ENCODE measurements at regions not wholly inside any gene's neighbourhood (a gene's known extent, or its start where the extent isn't known, plus 50 kb on each side); places are given as distances from the start of the nearest gene placed in this dataset.

DNA sequence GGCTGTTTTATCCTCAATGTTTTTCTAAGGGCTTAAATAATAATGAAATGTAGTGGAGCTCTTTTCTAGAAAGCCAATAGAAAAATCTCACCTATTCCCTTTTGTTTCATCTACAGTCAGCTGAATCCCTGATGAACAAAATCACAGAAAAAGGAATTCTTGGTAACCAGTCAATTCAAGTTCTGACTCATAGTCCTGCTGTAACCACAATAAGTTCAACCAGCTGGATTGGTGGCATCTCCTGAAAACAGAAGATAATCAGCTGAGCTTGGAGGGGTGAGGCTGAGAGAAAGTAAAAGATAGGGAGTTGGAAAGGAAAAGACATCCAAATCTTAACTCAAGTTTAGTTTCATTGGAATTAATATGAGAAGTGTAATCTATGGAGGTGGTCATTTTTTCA is 772.1 kb downstream of the CCSER2 start:
- DNase-seq (ENCODE audit: extremely low read depth in 1 of 4, low spot score in 3 of 4), result no peak
- BruUV-seq (replicated peaks), result no TSS peak
- H3K9ac ChIP-seq (ENCODE audit: insufficient read depth in 1 of 2, low read depth in 2 of 2, low read length in 2 of 2), result no peak overlapping the region
- H3K27me3 ChIP-seq (ENCODE audit: control insufficient read depth in 2 of 2, insufficient read depth in 2 of 2, low read length in 2 of 2), result no peaks in the 10 kb centered on the region
- no peaks in the 10 kb centered on the region for H3K9me3 ChIP-seq (replicated peaks; ENCODE audit: control insufficient read depth, insufficient read depth, low read depth, low read length)
- no peaks in the 10 kb centered on the region for H3K79me2 ChIP-seq (ENCODE audit: control insufficient read depth, insufficient read depth, low read length)
- in situ Hi-C loops (cut with MboI), result no loop called here
- no peak for ATAC-seq
- CTCF ChIA-PET (ENCODE audit: low intra/inter-chr PET ratio), result no interaction called here
- no peaks in the 10 kb centered on the region for H3K36me3 ChIP-seq (ENCODE audit: control insufficient read depth, insufficient read depth, low read length)
- no peaks in the 10 kb centered on the region for H4K20me1 ChIP-seq (replicated peaks; ENCODE audit: control insufficient read depth, insufficient read depth, low read length)
- FAIRE-seq, result no peak
- TF ChIP-seq, protein P1, sequence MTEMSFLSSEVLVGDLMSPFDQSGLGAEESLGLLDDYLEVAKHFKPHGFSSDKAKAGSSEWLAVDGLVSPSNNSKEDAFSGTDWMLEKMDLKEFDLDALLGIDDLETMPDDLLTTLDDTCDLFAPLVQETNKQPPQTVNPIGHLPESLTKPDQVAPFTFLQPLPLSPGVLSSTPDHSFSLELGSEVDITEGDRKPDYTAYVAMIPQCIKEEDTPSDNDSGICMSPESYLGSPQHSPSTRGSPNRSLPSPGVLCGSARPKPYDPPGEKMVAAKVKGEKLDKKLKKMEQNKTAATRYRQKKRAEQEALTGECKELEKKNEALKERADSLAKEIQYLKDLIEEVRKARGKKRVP (CRISPR knock-in tag; IDR thresholded peaks at IDR 0.05), result no peak
- TF ChIP-seq ZNF830 (CRISPR knock-in tag; IDR thresholded peaks at IDR 0.05), result no peak
- no peak for TF ChIP-seq SNRNP70 (optimal IDR thresholded peaks at IDR 0.05; ENCODE audit: low read depth, low read length)
- no peak for TF ChIP-seq E2F6 (IDR thresholded peaks at IDR 0.05; ENCODE audit: borderline replicate concordance in 1 of 2, extremely low read depth in 1 of 2, insufficient read depth in 1 of 2, insufficient read length in 1 of 2, low read depth in 1 of 2, low read length in 1 of 2, poor library complexity in 1 of 2, severe bottlenecking in 1 of 2)
- H2AFZ ChIP-seq (ENCODE audit: low read depth, low read length), result no peak overlapping the region
- H3K9me1 ChIP-seq (ENCODE audit: control insufficient read depth, insufficient read depth, low read length), result no peaks in the 10 kb centered on the region
- H3K4me2 ChIP-seq (ENCODE audit: insufficient read depth, low read length), result no peak overlapping the region
- intact Hi-C loops (cut with micrococcal nuclease), result no loop called here
- no peak overlapping the region for H3K27ac ChIP-seq (ENCODE audit: extremely low read depth, low read depth, low read length)
- H3K4me3 ChIP-seq, result no peak overlapping the region
- no peaks in the 10 kb centered on the region for H3K4me1 ChIP-seq (replicated peaks in 1 of 2; ENCODE audit: control insufficient read depth in 2 of 2, insufficient read depth in 2 of 2, low read length in 2 of 2)
- POLR2A ChIA-PET, result no interaction called here

Data from K562 (cell line).